HG03045 (cell line): ENCODE measurements at regions not wholly inside any gene's neighbourhood (a gene's known extent, or its start where the extent isn't known, plus 50 kb on each side); places are given as distances from the start of the nearest gene placed in this dataset.
"Not testable (repeated sequence)": the region's sequence is repeated elsewhere in the genome, so short reads cannot be mapped to it uniquely, and the experiment has no call there.

Experiments
- ATAC-seq: cut with Tn5 transposase; IDR thresholded peaks from one replicate; pipeline ENCODE4 v1.9.1; 2021; ENCODE audit warnings: mild to moderate bottlenecking, moderate library complexity; ENCODE audit not compliant: unreplicated experiment

DNA sequence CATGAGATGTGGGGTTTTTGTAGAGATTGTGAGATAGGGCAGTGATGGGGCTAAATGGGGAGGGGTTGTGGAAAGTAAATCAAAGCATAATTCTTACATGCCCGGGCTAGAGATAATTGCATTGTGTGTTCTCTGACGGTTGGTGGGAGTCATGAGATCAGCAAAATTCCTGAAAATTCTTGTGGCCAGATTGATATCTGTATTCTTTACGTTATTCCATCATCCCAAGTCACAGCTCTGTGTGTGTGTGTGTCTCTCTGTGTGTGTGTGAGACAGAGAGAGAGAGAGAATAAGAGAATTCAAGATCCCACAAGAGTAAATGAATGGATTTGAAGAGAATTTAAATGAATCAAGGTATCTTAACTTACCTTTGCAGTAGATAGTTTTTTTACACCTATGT lies 138.6 kb upstream of the ARHGAP20 start:
- no peak for ATAC-seq

DNA sequence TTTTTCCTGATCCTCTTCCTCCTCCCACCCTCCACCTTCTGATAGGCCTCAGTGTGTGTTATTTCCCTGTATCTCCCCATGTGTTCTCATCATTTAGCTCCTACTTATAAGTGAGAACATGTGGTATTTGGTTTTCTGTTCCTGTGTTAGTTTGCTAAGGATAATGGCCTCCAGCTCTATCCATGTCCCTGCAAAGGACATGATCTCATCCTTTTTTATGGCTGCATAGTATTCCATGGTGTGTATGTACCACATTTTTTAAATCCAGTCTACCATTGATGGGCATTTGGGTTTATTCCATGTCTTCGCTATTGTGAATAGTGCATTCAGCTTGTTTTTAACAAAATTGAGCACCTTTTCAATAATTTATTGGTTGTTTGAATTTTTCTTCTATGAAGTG lies 130.8 kb upstream of the ARHGAP20 start:
- ATAC-seq = not testable (repeated sequence)

DNA sequence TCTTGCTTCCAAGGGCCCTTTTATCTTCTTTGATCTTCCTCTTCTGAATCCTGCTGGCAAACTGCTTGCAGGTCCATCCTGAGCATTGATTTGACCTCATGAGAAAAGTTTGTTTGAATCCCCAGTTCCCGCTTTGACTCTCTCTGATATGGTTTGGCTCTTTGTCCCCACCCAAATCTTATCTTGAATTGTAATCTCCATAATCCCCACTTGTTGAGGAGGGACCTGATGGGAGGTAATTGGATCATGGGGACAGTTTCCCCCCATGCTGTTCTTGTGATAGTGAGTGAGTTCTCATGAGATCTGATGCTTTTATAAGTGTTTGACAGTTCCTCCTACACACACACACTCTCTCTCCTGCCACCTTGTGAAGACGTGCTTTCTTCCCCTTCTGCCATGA lies 126.6 kb upstream of the ARHGAP20 start:
- ATAC-seq = no peak

DNA sequence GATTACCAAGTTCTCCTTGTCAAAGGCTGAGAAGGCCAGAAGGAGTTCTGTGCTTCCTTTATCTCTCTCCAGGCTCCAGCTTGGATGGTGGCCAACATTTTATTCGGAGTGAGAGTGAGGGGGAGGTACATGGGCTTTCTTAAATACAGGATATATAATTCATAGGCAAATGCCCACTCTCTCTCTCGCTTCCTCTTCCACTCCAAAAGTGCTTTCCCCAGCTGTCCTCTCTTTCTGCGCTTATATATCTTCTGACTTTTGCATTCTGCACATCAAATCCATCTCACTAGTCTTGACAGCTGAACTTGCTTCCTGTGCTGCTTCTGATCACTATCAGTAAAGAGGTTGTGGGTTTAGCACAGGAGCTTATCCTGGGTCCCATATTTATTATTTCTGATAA lies 125.4 kb upstream of the ARHGAP20 start:
- ATAC-seq = no peak

DNA sequence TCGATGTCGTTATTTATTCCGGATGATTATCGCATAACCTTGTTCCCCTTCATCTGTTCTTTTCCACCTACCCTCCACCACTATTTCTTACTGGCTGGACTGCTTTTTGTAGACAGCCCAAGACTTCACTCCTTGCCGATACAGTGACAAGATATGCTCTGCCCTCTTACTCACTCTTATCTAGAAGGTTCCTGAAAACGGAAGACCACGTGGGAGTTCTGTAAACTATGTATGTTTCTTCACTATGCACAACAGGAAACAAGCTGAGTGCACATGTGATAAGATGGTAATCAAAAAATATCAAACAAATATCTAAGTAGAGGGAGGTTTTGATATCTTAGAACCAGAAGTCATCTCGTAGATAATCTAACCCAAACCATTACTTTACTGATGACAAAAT lies 122.9 kb upstream of the ARHGAP20 start:
- ATAC-seq = no peak

DNA sequence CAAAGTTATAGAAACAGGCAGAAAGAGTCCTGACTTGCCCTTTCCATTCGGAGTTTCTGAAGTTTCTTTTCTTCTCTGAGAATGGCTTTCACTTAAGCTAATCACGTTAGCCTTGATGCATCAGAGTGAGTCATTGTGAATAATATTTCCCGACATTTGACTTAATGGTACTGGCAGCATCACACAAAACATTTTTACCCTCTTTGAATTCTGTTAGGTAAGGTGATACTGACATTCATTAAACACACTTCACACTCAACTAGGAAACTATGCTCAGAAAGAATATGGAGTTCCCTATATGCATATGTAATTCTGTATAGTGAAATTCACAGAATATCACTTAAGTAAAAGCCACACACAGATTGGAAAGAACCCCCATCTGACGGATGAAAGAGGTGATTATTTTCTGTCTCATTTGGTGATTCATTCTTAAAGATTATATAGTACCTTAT lies 120.8 kb upstream of the ARHGAP20 start:
- ATAC-seq = no peak

DNA sequence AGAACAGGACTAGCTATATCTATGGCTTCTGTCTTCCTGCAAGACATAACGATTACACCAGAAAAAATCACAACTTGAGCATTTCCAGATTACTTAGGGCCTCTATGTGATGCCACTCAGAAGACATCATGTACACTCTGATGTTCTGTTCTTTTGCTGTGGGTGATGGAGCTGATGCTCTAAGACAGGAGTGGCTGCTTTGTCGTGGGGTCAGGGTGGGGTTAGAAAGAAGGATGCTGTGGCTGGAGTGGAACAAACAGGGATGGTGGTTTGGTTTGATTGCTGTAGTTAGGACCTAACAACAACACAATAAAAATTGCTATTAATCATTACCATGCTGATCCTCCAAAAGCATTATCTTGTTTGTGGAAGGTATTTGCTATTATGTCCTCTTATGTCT lies 120.3 kb upstream of the ARHGAP20 start:
- ATAC-seq = no peak

DNA sequence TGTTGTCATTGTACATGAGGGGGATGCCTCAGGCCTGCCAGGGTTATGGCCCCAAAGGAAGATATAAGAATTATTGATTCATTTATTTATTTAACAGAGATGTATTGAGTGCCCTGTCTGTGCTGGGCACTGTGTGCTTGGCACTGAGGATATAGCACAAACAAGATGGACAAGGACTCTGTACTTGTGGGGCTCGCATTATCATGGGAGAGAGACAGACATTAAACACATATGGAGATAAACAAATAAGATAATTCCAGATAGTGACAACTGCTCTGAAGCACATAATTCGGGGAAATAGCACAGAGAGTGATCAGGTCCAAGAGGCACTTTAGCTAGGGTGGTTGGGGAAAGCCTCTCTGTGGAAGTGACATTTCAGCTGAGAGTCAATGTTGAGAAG lies 119.8 kb upstream of the ARHGAP20 start:
- ATAC-seq = no peak

DNA sequence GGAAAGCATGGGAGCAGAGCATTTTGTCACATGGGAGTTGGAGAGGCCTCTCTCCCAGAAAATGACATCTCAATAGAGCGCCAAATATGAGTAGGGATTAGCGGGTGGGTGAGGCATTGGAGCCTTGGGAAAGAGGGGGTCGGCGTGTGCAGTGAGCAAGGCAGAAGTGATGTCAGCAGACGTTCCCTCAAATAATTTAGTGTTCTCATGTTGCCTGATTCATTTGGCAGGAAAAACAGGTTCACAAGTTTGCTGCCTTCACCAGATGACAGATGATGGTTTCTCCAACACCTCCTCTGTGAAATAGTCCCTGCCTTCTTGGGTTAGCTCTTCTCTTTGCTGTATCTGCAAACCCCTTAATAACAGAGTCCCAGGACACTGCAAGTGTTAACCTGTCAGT lies 118.5 kb upstream of the ARHGAP20 start:
- ATAC-seq = no peak

DNA sequence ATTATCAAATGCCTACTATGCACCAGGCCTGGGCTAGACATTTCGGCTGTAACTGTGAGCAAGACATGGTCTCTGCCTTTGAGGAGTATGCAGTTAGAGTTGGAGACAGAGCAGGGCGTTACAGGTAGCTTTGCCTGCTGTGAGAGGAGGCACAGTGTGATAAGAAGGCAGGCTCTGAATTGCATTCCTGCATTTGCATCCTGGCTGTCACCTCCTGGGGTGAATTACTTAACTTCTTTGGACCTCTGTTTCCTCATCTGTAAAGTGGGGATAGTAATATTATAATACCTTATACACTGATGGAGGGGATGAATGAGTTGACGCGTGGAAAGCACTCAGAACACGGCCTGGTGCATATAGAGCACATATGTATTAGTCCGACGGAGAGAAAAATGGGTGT lies 118.1 kb upstream of the ARHGAP20 start:
- no peak for ATAC-seq

DNA sequence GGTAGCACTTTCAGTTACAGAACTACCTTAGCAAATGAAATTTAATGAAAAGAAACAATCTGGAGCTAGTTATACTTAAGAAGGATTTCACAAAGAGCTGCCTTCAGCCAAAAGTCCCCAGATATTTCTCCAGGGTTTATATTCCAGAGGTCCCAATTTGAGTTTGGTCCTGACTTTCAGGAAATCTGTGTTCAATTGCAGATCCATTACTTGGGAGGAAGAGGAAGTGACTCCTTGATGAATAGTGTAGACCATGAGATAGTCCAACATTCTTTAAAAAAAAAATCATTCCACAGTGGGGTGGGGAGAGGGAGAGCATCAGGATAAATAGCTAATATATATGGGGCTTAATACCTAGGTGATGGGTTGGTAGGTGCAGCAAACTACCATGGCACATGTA lies 117.6 kb upstream of the ARHGAP20 start:
- no peak for ATAC-seq

DNA sequence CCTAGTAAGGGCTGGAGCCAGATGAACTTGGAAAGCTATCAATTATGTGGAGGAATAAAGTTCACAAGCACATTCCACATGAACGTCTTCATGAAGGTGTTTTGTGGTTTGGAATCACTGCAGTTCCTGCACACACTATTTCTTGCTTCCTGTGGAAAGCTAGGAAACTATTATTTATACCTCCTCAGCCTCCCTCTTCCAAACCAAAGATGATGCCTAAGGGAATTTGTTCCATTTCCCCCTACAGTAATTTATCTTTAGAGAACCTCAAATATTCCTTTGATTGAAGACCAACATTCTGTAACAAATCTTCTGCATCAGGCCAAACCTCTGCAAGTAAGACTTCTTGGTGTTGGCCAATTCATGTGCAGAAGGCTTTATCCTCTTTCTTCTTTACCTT lies 115.8 kb upstream of the ARHGAP20 start:
- no peak for ATAC-seq

DNA sequence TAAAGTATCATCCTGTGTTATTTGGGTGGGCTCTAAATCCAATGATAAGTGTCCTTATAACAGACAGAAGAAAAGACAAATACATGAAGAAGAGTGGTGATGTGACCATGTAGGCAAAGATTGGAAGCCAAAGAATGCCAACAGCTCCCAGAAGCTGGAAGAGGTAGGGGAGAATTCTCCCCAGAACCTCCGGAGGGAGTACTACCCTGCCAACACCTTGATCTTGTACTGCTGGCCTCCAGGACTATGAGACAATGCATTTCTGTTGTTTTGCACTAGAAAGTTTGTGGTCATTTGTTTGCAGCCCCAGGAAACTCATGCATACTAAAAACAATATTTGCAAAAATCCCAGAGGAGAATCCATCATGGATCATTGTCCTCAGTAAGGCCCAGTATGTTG lies 115.0 kb upstream of the ARHGAP20 start:
- ATAC-seq = no peak

DNA sequence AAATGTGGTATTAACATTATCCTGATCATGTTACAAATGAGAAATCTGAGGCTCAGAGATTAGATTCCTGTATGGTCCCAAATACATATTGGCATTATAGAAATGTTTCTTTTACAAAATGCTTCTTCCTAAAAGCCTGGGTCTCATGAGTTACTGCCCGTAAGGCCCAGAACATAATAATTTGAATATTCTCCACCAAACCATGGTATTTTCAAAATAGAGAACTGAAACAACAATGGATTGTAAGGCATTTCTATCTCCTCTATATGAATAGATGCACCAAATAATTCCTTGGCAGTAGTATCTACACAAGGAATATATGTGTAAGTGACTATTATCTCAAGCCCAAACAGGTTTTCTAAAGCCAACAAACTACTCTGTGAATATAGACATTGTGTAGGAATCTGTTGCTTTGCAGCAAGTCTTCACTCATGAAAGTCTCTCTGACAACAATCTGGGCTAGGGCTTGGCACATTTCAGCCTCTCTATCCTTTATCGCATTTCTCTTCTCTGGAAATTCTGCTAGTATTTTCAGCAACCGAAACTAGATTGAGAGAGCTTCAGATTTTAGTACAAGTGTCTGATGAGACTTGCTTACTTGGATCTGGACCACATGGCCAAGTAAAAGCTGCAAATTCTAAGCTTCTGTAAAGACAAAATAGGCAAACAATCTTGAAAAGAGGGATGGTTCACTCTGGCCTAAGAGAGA lies 112.8 kb upstream of the ARHGAP20 start:
- no peak for ATAC-seq

DNA sequence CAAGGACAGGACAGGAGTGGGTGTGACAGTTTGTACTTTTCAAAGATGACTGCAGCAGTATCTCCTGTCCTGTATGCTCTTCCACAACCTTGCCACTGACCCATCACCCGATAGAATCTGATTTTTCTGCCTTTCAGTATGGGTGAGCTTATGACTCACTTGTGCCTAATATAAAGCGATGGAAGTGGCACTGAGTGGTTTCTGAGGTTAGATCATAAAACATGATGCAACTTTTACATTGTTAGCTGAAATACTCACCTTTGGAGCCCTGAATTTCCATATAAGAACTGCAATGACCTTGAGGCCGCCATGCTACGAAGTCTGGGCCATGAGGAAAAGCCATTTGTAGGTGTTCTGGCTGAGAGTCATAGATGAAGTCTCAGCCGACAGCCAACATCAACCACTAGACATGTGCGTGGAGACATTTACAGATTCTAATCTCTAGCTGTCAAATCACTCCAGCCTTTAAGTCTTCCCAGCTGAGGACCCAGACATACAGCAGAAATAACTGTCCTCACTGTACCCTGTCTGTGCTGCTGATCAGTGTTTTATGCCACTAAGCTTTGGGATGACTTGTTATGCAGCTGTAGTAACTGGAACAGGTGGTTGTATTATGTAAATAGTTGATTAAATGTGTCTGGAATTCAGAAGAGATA lies 105.9 kb upstream of the ARHGAP20 start:
- ATAC-seq = no peak

DNA sequence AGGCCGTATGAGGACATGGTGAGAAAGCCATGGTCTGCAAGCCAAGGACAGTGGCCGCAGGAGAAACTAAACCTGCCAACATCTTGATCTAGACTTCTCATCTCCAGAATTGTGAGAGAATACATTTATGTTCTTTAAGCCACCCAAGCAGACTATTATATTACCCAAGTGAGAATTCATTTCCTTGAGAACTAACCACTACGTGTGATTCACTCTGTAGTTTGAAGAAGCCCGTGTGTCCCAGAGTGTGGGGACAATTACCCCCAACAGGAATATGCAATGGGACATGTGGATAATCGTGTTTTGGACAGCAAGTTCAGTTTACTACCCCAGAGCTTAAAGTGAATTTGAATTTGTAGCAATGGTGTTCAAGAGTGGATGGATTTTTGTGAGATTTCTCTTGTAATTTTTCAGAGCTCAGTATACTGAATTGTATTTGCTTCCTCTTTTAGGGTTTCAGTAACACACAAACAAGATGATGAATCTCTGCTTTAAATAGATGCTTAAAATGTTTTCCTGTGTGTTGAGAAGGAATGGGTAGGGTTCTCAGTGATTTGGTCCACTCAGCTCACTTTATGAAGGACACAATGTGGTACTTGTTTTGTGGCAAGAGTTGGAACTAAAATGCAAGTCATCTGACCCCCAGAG lies 100.0 kb upstream of the ARHGAP20 start:
- ATAC-seq = no peak

DNA sequence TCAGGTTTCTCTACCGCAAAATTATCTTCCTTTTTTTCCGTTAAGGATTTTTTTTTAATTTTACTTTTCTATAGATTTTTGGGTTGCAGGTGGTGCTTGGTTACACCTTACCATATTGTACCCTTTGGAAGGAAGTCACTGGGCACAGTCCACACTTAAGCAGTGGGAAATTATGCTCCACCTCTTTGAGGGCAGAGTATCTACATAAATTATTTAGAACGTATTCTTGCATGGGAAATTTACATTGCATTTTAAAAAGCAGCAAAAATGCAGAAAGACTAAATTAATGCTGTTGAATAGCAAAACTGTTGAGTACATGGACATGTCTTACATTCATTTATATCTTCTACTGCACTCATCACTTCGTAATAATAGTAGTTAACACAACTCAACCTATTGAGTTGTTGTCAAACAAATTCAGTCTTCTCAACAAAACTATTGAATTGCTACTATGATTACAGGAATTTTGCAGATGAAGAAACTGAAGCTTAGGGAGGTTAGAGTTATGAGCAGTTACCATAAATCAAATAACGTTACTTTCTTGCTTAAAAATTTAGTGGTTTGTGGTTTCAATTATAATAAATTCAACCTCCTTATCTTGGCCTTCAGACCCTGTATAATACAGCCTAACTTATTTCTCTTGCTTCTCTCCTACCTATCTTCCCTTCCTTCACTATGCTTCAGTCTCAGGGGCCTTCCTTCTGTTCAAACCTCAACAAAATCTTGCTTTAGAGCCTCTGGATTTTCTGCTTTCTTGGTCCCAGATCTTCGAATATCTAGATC lies 97.4 kb upstream of the ARHGAP20 start:
- no peak for ATAC-seq

DNA sequence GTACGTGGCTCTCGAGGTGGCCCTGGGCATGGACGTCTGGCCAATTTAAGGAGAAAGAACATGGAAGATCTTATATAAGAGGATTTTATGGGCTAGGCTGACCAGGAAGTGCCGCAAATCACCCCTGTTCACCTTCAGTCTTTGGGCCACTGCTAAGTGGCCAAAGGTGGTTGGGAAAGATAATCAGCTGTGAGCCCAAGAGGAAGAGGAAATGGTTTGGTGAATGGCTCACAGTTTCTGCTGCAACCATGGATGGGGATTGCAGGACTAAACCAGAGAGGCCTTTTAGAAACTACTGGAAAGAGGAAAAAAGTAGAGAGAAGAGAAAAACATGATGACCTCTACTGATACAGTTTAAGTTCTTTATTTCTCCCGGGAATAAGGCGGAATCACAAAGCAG lies 96.0 kb upstream of the ARHGAP20 start:
- no peak for ATAC-seq

DNA sequence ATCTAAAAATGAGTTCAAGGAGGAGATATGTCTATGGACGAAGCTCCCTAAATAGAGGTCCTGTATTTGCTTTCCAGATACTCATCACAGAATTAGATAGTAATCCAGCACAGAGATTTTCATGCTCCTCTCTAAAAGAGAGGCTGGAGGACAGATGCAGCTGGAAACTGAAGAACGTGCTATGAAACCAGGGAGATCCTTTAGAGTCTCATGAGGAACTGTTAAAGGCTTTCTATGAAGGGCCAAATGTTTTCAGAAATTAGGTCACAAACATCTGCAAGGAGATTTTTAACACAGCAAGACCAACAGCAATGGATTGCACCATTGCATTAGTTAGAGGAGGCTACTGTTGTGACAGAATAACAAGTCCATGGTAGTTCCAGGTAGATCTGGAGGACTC lies 95.6 kb upstream of the ARHGAP20 start:
- ATAC-seq = no peak

DNA sequence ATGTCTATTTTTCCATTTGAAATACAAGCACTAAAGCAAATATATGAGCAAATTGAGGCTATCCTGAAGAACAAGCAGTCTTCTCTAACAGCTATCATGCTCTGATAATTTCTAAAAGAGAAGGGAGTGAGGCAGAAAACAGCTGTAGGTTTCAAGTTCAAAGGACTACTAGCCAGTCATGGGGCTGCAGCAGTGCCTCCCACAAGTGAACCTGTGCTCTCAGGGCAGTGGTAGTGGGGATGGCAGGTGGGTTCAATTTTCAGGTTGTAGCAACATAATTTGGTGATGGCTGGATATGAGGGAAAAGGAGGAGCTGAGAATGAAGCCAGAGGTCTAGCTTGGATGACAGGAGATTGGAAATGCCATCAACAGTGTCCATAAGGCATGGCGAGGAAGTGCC lies 93.5 kb upstream of the ARHGAP20 start:
- no peak for ATAC-seq

DNA sequence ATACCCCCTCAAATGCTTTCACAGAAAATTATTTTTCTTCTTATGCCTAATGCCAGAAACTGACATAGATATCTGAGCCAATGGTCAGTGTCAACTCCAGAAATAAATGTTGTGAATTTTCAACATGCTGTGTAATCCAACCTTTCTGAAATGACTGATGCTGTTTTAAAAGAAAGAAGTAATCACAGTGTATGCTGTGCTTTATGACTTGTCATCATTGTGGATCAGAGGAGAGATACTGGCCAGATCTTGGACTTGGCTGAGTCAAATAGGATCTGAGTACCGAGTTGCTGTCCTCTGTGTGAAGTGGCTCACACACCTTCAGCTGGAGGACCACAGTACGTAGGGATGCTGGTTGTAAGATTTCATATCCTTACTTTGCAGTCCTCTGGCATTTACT lies 89.9 kb upstream of the ARHGAP20 start:
- no peak for ATAC-seq

DNA sequence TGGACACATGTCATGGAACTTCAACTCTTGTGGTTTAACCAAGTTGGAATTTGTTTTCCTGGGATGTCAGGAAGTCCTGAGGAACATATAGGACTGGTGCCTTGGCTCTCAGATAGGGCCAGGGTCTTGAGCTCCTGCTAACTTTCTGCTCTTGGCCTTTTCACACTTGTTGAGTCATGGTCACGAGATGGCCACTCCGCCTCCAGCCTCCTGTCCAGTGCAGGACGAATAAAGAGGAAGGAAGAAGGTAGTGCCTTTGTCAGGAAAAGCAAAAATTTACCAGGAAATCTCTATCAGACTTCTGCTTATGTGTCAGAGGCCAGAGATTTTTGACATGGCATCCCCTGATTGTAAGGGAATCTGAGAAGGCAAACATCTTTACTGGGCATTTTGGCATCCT lies 89.1 kb upstream of the ARHGAP20 start:
- no peak for ATAC-seq
